Progenitor cell of endocrine pancreas (in vitro differentiated cells): ENCODE measurements at regions not wholly inside any gene's neighbourhood (a gene's known extent, or its start where the extent isn't known, plus 50 kb on each side); places are given as distances from the start of the nearest gene placed in this dataset.

Experiments
- DNase-seq: peaks from one replicate; pipeline ENCODE4 v3.0.0; 2021; ENCODE audit warnings: low spot score; ENCODE audit not compliant: unreplicated experiment
- H3K27ac Mint-ChIP-seq: 2 replicates; pipeline ENCODE4 v1.8.0; 2021; ENCODE audit warnings: mild to moderate bottlenecking, moderate library complexity, mixed read lengths
- H3K27me3 Mint-ChIP-seq: 2 replicates; pipeline ENCODE4 v1.8.0; 2021; ENCODE audit warnings: mixed read lengths
- H3K36me3 Mint-ChIP-seq: 2 replicates; pipeline ENCODE4 v1.8.0; 2022; ENCODE audit warnings: mixed read lengths; ENCODE audit not compliant: insufficient read depth
- H3K4me1 Mint-ChIP-seq: 2 replicates; pipeline ENCODE4 v1.8.0; 2021; ENCODE audit warnings: low read depth, mixed read lengths
- H3K4me3 Mint-ChIP-seq: 2 replicates; pipeline ENCODE4 v1.8.0; 2021; ENCODE audit warnings: low read depth, mild to moderate bottlenecking, moderate library complexity, mixed read lengths
- H3K9me3 Mint-ChIP-seq: 2 replicates; pipeline ENCODE4 v1.8.0; 2021; ENCODE audit warnings: low read depth, mixed read lengths
- CTCF ChIP-seq: fragments of 200-600 bp; sonication (generic); IDR thresholded peaks from one replicate; pipeline ENCODE4 v1.5.0; 2021; ENCODE audit warnings: antibody characterized with exemption, mild to moderate bottlenecking; ENCODE audit not compliant: unreplicated experiment

- peaks cover 4% of the 10 kb centered on the region for H3K9me3 Mint-ChIP-seq
Observed at GRCh38 chr5:33317271-33317670, 123.5 kb upstream of the TARS1 start.

DNA sequence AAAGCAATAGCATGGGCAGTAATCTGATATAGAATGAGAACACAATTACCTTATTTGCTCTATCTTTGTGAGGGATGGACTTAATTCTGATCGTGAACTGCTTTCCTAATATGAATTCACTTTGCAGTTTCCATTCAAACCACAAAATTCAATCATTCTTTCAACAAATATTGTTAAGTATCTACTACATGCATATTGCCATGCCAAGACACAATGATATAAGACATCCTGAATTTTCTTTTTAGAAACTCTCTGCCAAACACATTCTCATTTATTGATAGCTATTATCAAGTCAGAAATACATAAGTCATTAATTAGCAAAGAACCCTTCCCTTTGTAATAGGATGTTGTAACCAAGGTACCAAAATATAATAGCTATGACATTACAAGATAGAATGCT lies 121.6 kb upstream of the TARS1 start:
- Mint-ChIP-seq H3K36me3 (no peaks in the 10 kb centered on the region), H3K27me3 (no peaks in the 10 kb centered on the region), H3K4me3 (no peak overlapping the region), H3K9me3 (peaks cover 4% of the 10 kb centered on the region), H3K27ac (no peak overlapping the region), H3K4me1 (no peaks in the 10 kb centered on the region)
- no peak for DNase-seq
- no peak for TF ChIP-seq CTCF

More at GRCh38 chr5:33317271-33317670, 123.5 kb upstream of the TARS1 start:
- no peaks in the 10 kb centered on the region for H3K4me1 Mint-ChIP-seq
- H3K36me3 Mint-ChIP-seq: no peaks in the 10 kb centered on the region
- H3K27me3 Mint-ChIP-seq: no peaks in the 10 kb centered on the region
- H3K27ac Mint-ChIP-seq: no peak overlapping the region
- no peak for TF ChIP-seq CTCF
- DNase-seq: no peak
- H3K4me3 Mint-ChIP-seq: no peak overlapping the region

DNA sequence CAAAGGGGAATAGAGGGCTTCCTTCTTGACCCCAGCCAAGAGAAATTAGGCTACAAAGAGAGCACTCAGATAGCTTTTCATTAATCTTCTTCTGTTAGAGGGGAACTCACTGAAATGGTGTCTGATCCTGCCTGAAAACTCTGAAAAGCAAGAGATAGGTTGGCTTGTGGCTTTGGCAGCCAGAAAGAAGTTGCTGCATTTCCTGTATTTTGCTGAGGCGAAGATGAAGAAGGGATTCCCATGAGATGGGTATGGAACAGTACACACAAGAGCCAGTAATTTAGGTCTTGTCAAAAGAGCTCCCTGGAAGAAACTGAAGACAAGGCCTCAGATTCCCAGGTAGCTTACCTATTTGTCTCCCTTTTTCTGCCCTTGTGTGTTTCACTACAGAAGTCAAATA lies 120.9 kb upstream of the TARS1 start:
- Mint-ChIP-seq H3K36me3 (no peaks in the 10 kb centered on the region), H3K4me1 (no peaks in the 10 kb centered on the region), H3K9me3 (peaks cover 4% of the 10 kb centered on the region), H3K27ac (no peak overlapping the region), H3K27me3 (no peaks in the 10 kb centered on the region), H3K4me3 (no peak overlapping the region)
- no peak for DNase-seq
- no peak for TF ChIP-seq CTCF

DNA sequence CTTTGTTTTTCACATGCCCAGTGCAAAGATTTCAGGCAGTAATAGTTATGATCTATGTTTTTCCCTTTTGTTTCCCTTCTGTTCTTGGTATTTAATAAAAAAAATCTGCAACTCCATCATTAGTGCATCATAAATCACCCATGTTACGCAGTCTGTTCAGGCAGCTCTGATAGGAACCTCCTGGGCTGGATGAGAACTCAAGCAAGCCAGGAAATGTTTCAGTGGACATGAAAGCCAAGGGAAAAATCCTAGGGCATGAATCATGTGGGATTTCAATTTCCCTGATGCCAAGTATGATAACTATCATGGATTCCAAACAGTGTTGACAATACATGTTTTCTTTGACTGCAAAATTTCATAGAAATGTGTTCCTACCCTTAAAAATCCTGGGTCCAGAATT lies 119.7 kb upstream of the TARS1 start:
- Mint-ChIP-seq H3K27me3 (no peaks in the 10 kb centered on the region), H3K4me3 (no peak overlapping the region), H3K36me3 (no peaks in the 10 kb centered on the region), H3K9me3 (peaks cover 4% of the 10 kb centered on the region), H3K4me1 (no peaks in the 10 kb centered on the region), H3K27ac (no peak overlapping the region)
- no peak for DNase-seq
- no peak for TF ChIP-seq CTCF

- no peak overlapping the region for H3K4me3 Mint-ChIP-seq
- DNase-seq: no peak
- H3K4me1 Mint-ChIP-seq: peaks cover 1% of the 10 kb centered on the region
- no peaks in the 10 kb centered on the region for H3K27me3 Mint-ChIP-seq
- H3K36me3 Mint-ChIP-seq: no peaks in the 10 kb centered on the region
- H3K9me3 Mint-ChIP-seq: peaks cover 3% of the 10 kb centered on the region
- no peak overlapping the region for H3K27ac Mint-ChIP-seq
- TF ChIP-seq CTCF: no peak
Observed at GRCh38 chr5:33322632-33323031, 118.1 kb upstream of the TARS1 start.
